ENCODE measurements at regions not wholly inside any gene's neighbourhood (a gene's known extent, or its start where the extent isn't known, plus 50 kb on each side); places are given as distances from the start of the nearest gene placed in this dataset.

GRCh38 chr5:5783021-5783420 lies 360.5 kb downstream of the ICE1 start:
- no peaks in the 10 kb centered on the region for H3K36me3 Mint-ChIP-seq
- peaks cover 8% of the 10 kb centered on the region for H3K9me3 Mint-ChIP-seq

DNA sequence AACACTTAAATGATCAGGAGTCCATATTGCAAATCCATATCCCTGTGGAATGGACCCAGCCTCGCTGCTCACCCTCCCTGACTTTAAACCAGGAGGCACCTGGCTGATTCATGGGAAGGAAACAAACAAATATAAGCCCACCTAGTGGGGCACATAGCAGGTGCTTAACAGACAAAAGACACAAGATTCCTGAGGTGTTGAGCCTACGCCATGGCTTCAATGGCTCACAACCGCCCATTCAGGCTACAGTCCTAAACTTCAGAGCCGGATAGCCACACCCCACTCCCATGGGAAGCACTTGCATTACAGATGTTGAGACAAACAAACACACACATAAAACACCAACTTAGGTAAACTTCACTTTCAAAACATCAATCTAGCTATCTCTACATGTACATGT lies 359.9 kb downstream of the ICE1 start:
- Histone ChIP-seq H3K9ac (no peak overlapping the region), H3K4me3 (no peak overlapping the region), H3K27me3 (no peaks in the 10 kb centered on the region), H3K36me3 (no peaks in the 10 kb centered on the region), H2AFZ (replicated peaks) (no peak overlapping the region), H3K27ac (no peak overlapping the region), H3K4me2 (no peak overlapping the region), H3K4me1 (no peaks in the 10 kb centered on the region), H3K9me3 (ENCODE audit: low read depth) (no peaks in the 10 kb centered on the region), H3F3A (ENCODE audit: low read depth) (no peaks in the 10 kb centered on the region), H3K79me2 (ENCODE audit: low read depth) (no peaks in the 10 kb centered on the region), H4K20me1 (ENCODE audit: low read depth) (no peaks in the 10 kb centered on the region)
- H3K36me3 Mint-ChIP-seq: no peaks in the 10 kb centered on the region
- H3K9me3 Mint-ChIP-seq: peaks cover 7% of the 10 kb centered on the region
- peaks cover 4% of the 10 kb centered on the region for H3K27me3 Mint-ChIP-seq (ENCODE audit: insufficient read depth, low read depth)
- H3K4me1 Mint-ChIP-seq: no peaks in the 10 kb centered on the region
- no peak overlapping the region for H3K4me3 Mint-ChIP-seq
- no peak for TF ChIP-seq CTCF (IDR thresholded peaks at IDR 0.05)
- TF ChIP-seq EZH2phosphoT487 (IDR thresholded peaks at IDR 0.05): no peak
- TF ChIP-seq EZH2 (IDR thresholded peaks at IDR 0.05): no peak
- no peak overlapping the region for H3K27ac Mint-ChIP-seq
- DNase-seq (ENCODE audit: low spot score): no peak

More at GRCh38 chr5:5783021-5783420, 360.5 kb downstream of the ICE1 start:
- Histone ChIP-seq H3F3A (ENCODE audit: low read depth) (no peaks in the 10 kb centered on the region), H2AFZ (replicated peaks) (no peak overlapping the region), H3K79me2 (ENCODE audit: low read depth) (no peaks in the 10 kb centered on the region), H3K27ac (no peak overlapping the region), H3K9me3 (ENCODE audit: low read depth) (no peaks in the 10 kb centered on the region), H3K27me3 (no peaks in the 10 kb centered on the region), H3K4me2 (no peak overlapping the region), H4K20me1 (ENCODE audit: low read depth) (no peaks in the 10 kb centered on the region), H3K4me1 (no peaks in the 10 kb centered on the region), H3K36me3 (no peaks in the 10 kb centered on the region), H3K9ac (no peak overlapping the region), H3K4me3 (no peak overlapping the region)
- no peak overlapping the region for H3K4me3 Mint-ChIP-seq
- no peaks in the 10 kb centered on the region for H3K4me1 Mint-ChIP-seq
- peaks cover 6% of the 10 kb centered on the region for H3K27me3 Mint-ChIP-seq (ENCODE audit: insufficient read depth, low read depth)
- no peak for DNase-seq (ENCODE audit: low spot score)
- TF ChIP-seq EZH2phosphoT487 (IDR thresholded peaks at IDR 0.05) (no peak), CTCF (IDR thresholded peaks at IDR 0.05) (no peak), EZH2 (IDR thresholded peaks at IDR 0.05) (no peak)
- H3K27ac Mint-ChIP-seq: no peak overlapping the region

DNA sequence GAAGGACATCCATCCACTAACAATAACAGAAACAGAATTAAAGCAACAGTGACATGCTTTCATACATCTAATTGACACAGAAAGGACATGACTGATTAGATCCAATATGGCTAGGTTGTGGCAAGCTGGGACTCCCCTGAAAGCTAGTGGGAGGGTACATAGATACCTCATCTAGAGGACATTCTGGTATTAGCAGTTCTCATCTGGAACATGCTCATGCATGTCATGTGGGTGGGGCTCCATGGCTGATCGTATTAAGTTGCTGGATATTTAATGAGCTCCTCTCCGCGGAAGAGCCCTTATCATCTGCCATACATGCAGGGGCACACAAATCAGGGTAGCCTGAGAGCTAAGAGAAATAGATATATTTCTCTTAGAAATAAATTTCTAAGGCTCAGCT lies 358.9 kb downstream of the ICE1 start:
- no peak overlapping the region for H3K27ac Mint-ChIP-seq
- no peaks in the 10 kb centered on the region for H3K36me3 ChIP-seq
- H3K9ac ChIP-seq: no peak overlapping the region
- H3K4me3 Mint-ChIP-seq: no peak overlapping the region
- no peaks in the 10 kb centered on the region for H3K79me2 ChIP-seq (ENCODE audit: low read depth)
- no peaks in the 10 kb centered on the region for H3K9me3 ChIP-seq (ENCODE audit: low read depth)
- TF ChIP-seq EZH2 (IDR thresholded peaks at IDR 0.05) (no peak), CTCF (IDR thresholded peaks at IDR 0.05) (no peak), EZH2phosphoT487 (IDR thresholded peaks at IDR 0.05) (no peak)
- DNase-seq (ENCODE audit: low spot score): no peak
- no peaks in the 10 kb centered on the region for H4K20me1 ChIP-seq (ENCODE audit: low read depth)
- H3K27me3 ChIP-seq: no peaks in the 10 kb centered on the region
- peaks cover 2% of the 10 kb centered on the region for H3K9me3 Mint-ChIP-seq
- H3K4me3 ChIP-seq: no peak overlapping the region
- H2AFZ ChIP-seq (replicated peaks): no peak overlapping the region
- H3K27ac ChIP-seq: no peak overlapping the region
- no peaks in the 10 kb centered on the region for H3K4me1 Mint-ChIP-seq
- no peaks in the 10 kb centered on the region for H3K4me1 ChIP-seq
- no peaks in the 10 kb centered on the region for H3F3A ChIP-seq (ENCODE audit: low read depth)
- H3K27me3 Mint-ChIP-seq (ENCODE audit: insufficient read depth, low read depth): peaks cover 4% of the 10 kb centered on the region
- no peak overlapping the region for H3K4me2 ChIP-seq
- H3K36me3 Mint-ChIP-seq: no peaks in the 10 kb centered on the region

Measured in neural progenitor cell (in vitro differentiated cells).